ENCODE measurements at regions not wholly inside any gene's neighbourhood (a gene's known extent, or its start where the extent isn't known, plus 50 kb on each side); places are given as distances from the start of the nearest gene placed in this dataset.

- no peaks in the 10 kb centered on the region for H3K9me3 ChIP-seq
- 80% methylated on average over 3 of the region's 3 CpGs for WGBS (ENCODE audit: insufficient coverage, low coverage, low lambda C conversion rate, missing lambda C conversion rate)
- no peak for DNase-seq
- H3K4me1 ChIP-seq, result peaks cover 0 to 11% (median 0%) of the 10 kb centered on the region in 4 donors
- no peak overlapping the region for H3K4me3 ChIP-seq
- TF ChIP-seq CTCF (IDR thresholded peaks at IDR 0.05), result no peak
- TF ChIP-seq POLR2A (IDR thresholded peaks at IDR 0.05), result no peak
- intact Hi-C loops (cut with DNase I), result no loop called here
- H3K27me3 ChIP-seq, result no peaks in the 10 kb centered on the region
- ATAC-seq, result no peak
- no peaks in the 10 kb centered on the region for H3K36me3 ChIP-seq
- H3K27ac ChIP-seq, result no peak overlapping the region
These were observed 209.8 kb upstream of the GYPC start for GRCh38 chr2:126446106-126446695.

GRCh38 chr2:126448611-126449010, 207.3 kb upstream of the GYPC start:
- Histone ChIP-seq H3K4me1 (peaks cover 0 to 11% (median 0%) of the 10 kb centered on the region in 4 donors), H3K27me3 (no peaks in the 10 kb centered on the region), H3K9me3 (no peaks in the 10 kb centered on the region), H3K27ac (no peak overlapping the region), H3K4me3 (peak overlapping the region in 1 of 3 donors; percentile 10), H3K36me3 (no peaks in the 10 kb centered on the region)
- intact Hi-C loops (cut with DNase I), result no loop called here
- no peak for TF ChIP-seq POLR2A (IDR thresholded peaks at IDR 0.05)
- TF ChIP-seq CTCF (IDR thresholded peaks at IDR 0.05), result no peak
- DNase-seq (no peak), ATAC-seq (peak; percentile 81 to 97 (median 90))
- 20% methylated on average over 5 of the region's 5 CpGs for WGBS (ENCODE audit: insufficient coverage, low coverage, low lambda C conversion rate, missing lambda C conversion rate)

- 62% methylated on average over 2 of the region's 2 CpGs for WGBS (ENCODE audit: insufficient coverage, low coverage, low lambda C conversion rate, missing lambda C conversion rate)
- ATAC-seq (no peak), DNase-seq (no peak)
- Histone ChIP-seq H3K9me3 (no peaks in the 10 kb centered on the region), H3K27ac (no peak overlapping the region), H3K4me3 (no peak overlapping the region), H3K4me1 (peaks cover 0 to 11% (median 0%) of the 10 kb centered on the region in 4 donors), H3K27me3 (no peaks in the 10 kb centered on the region), H3K36me3 (no peaks in the 10 kb centered on the region)
- intact Hi-C loops (cut with DNase I), result no loop called here
- TF ChIP-seq POLR2A (IDR thresholded peaks at IDR 0.05) (no peak), CTCF (IDR thresholded peaks at IDR 0.05) (no peak)
These were observed 206.3 kb upstream of the GYPC start for GRCh38 chr2:126449677-126450076.

- Histone ChIP-seq H3K9me3 (no peaks in the 10 kb centered on the region), H3K27me3 (no peaks in the 10 kb centered on the region), H3K4me3 (no peak overlapping the region), H3K4me1 (no peaks in the 10 kb centered on the region), H3K27ac (no peak overlapping the region), H3K36me3 (no peaks in the 10 kb centered on the region)
- TF ChIP-seq CTCF (IDR thresholded peaks at IDR 0.05), result no peak
- no peak for TF ChIP-seq POLR2A (IDR thresholded peaks at IDR 0.05)
- ATAC-seq (no peak), DNase-seq (no peak)
- WGBS (ENCODE audit: insufficient coverage, low coverage, low lambda C conversion rate, missing lambda C conversion rate), result 74% methylated on average over 8 of the region's 8 CpGs
- intact Hi-C loops (cut with DNase I), result no loop called here
These were observed 191.9 kb upstream of the GYPC start for GRCh38 chr2:126463892-126464674.

Measured in right lobe of liver (tissue), 6 donors.